Suprapubic skin (tissue), 4 donors: ENCODE measurements at regions not wholly inside any gene's neighbourhood (a gene's known extent, or its start where the extent isn't known, plus 50 kb on each side); places are given as distances from the start of the nearest gene placed in this dataset.
"Not testable (repeated sequence)": the region's sequence is repeated elsewhere in the genome, so short reads cannot be mapped to it uniquely, and the experiment has no call there.

ENCODE experiments used
- DNase-seq, 2 donors: peaks; one replicate each; pipeline ENCODE4 v3.0.0-alpha.2; 2019; ENCODE audit warnings: low spot score in 2 of 2
- H3K27ac ChIP-seq: fragments of 200-600 bp; sonication (generic); one replicate; pipeline ENCODE4 v1.5.1; 2019
- H3K27me3 ChIP-seq: fragments of 200-600 bp; sonication (generic); one replicate; pipeline ENCODE4 v1.5.1; 2019
- H3K36me3 ChIP-seq: fragments of 200-600 bp; sonication (generic); one replicate; pipeline ENCODE4 v1.5.1; 2019
- H3K4me1 ChIP-seq: fragments of 200-600 bp; sonication (generic); one replicate; pipeline ENCODE4 v1.5.1; 2019
- H3K4me3 ChIP-seq: fragments of 200-600 bp; sonication (generic); one replicate; pipeline ENCODE4 v1.5.1; 2019; ENCODE audit warnings: mild to moderate bottlenecking
- H3K9me3 ChIP-seq: fragments of 200-600 bp; sonication (generic); one replicate; pipeline ENCODE4 v1.5.1; 2019
- WGBS: methylation state at CpG from one replicate; pipeline ENCODE4 v1.1.5; 2018; 5-methylcytosine and 5-hydroxymethylcytosine counted together
- TF ChIP-seq, protein P1 (sequence below), 2 donors: fragments of 200-600 bp in 1 of 2; fragments of 450-650 bp in 1 of 2; sonication (generic) in 1 of 2; IDR thresholded peaks; one replicate each; pipeline ENCODE4 v1.5.1; 2016 to 2019; ENCODE audit warnings: antibody characterized with exemption in 2 of 2, mild to moderate bottlenecking in 1 of 2, moderate library complexity in 1 of 2

DNA sequence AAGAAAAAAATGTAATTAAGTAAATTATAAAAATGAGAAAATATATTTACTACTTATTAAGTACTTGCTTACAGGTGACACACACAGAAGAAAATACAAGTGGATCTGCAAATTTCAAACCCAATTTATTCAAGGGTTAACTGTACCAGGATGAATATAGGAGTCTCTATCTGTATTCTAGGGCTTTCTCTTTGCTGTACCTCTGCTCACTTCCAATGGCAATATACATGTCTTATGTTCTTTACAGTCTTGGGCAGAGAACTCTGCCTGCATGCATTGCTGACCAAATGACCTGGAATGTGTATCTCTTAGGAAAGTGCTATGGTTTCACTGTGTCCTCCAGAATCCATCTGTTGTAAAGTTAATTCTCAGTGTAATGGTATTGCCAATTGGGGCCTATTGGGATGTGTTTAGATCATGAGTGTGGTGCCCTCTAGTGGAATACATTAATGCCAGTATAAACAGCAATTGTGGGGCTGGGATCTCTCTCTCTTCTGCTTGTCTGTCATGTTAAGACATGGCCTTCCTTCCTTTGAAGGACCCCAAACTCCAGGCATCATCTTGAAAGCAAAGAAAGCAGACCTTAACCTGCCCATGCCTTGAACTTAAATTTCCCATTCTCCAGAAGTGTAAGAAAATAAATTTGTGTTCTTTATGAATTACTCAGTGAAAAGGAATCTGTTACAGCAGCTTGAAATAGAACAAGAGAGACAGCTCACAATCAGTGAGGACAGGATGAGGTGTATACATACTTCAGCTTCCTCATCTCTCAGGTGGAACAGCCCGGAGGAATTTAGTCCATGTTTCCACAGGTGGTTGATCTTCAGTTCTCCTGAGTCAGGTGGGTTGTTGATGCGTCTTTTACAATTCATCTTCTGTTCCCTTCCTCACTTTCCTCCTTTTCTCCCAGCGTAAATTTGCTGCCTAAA is 356.9 kb downstream of the RPIA start:
- not testable (repeated sequence) for H3K36me3 ChIP-seq, H3K27ac ChIP-seq, DNase-seq, H3K4me3 ChIP-seq, H3K27me3 ChIP-seq, H3K4me1 ChIP-seq, H3K9me3 ChIP-seq
- 39% methylated on average over 1 of the region's 3 CpGs for WGBS
- TF ChIP-seq, protein P1, sequence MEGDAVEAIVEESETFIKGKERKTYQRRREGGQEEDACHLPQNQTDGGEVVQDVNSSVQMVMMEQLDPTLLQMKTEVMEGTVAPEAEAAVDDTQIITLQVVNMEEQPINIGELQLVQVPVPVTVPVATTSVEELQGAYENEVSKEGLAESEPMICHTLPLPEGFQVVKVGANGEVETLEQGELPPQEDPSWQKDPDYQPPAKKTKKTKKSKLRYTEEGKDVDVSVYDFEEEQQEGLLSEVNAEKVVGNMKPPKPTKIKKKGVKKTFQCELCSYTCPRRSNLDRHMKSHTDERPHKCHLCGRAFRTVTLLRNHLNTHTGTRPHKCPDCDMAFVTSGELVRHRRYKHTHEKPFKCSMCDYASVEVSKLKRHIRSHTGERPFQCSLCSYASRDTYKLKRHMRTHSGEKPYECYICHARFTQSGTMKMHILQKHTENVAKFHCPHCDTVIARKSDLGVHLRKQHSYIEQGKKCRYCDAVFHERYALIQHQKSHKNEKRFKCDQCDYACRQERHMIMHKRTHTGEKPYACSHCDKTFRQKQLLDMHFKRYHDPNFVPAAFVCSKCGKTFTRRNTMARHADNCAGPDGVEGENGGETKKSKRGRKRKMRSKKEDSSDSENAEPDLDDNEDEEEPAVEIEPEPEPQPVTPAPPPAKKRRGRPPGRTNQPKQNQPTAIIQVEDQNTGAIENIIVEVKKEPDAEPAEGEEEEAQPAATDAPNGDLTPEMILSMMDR (IDR thresholded peaks at IDR 0.05): peak in 1 of 2 donors; percentile 44

DNA sequence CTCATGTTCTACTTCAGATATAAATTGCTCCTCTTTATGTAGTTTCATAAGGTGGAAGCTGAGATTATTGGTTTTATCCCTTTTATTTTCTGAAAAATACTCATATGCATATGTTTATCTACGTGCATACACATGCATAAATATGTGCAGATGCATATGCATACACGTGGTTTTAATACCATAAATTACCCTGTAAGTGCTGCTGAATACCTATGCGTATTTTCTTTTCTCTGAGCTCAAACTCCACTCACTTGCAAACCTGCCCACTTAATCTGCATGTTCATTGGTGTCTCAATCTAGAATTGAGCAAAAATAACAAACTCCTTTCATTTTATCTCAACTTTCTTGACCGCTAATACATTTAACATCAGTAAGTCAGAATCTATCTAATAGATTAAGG is 367.1 kb downstream of the RPIA start:
- H3K27ac ChIP-seq, H3K4me1 ChIP-seq, H3K36me3 ChIP-seq, DNase-seq, H3K27me3 ChIP-seq, H3K9me3 ChIP-seq, H3K4me3 ChIP-seq: not testable (repeated sequence)
- WGBS: 64% methylated on average over 3 of the region's 4 CpGs

DNA sequence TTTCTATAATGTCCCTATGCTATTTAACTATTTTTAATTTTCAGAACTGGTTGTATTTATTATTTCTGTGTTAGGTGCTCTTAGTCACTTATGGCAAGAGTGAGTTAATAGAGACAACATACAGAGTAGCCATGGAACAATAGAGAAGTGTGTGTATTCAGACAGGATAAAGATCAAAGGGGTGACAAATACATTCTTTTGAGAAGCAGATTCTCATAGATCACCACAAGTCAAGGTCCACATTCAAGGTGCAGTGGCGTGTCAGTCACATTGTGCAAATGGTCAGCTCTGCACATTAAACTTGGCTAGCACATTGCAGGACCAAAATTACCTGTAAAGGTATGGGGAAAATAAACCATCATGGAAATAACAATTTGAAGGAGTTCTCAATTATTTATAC is 369.7 kb downstream of the RPIA start:
- WGBS: 80% methylated on average over 1 of the region's 1 CpG

DNA sequence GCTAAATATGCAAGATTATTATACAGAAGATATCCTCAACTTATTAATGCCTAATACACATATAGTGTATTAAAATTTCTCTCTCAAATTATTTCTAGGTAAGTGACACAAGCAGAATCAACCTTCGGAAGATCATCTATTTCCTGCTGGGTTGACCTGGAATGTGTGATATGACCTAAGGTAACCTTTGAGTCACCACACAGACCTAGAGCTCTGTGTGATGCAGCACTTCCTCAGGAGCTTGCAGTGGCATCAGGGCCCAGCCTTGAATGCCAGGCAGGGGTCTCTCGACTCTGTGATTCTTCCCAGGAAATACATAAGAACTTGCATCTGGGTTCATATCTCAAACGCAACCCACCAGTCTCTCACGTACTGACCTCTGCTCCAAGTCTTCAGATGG is 385.3 kb downstream of the RPIA start:
- not testable (repeated sequence) for H3K27me3 ChIP-seq, H3K4me3 ChIP-seq, H3K36me3 ChIP-seq, H3K9me3 ChIP-seq, H3K27ac ChIP-seq, DNase-seq, H3K4me1 ChIP-seq
- 61% methylated on average over 4 of the region's 4 CpGs for WGBS

More for the DNA sequence above, 369.7 kb downstream of the RPIA start:
- not testable (repeated sequence) for H3K27ac ChIP-seq, H3K36me3 ChIP-seq, H3K4me1 ChIP-seq, H3K27me3 ChIP-seq, H3K4me3 ChIP-seq, DNase-seq, H3K9me3 ChIP-seq

DNA sequence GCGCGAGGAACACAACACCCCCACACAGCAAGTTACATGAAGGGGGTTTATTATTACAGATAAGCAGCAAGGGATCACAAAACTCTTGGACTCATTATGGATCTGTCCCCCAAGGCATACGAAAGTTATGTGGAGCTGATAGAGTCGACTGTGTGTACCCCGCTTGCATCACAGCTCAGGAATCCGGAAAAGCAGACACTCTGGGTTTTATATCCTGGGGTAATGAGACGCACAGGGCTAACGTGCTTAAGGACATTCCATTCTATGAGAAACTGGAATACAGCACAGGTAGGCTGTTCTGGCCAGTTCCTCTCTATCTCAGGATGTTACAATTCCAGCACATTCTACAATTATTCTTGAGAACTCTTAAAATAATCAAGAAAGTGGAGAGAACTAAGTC is 401.4 kb downstream of the RPIA start:
- DNase-seq, H3K9me3 ChIP-seq, H3K4me1 ChIP-seq, H3K27ac ChIP-seq, H3K4me3 ChIP-seq, H3K36me3 ChIP-seq, H3K27me3 ChIP-seq: not testable (repeated sequence)
- WGBS: 37% methylated on average over 8 of the region's 8 CpGs

DNA sequence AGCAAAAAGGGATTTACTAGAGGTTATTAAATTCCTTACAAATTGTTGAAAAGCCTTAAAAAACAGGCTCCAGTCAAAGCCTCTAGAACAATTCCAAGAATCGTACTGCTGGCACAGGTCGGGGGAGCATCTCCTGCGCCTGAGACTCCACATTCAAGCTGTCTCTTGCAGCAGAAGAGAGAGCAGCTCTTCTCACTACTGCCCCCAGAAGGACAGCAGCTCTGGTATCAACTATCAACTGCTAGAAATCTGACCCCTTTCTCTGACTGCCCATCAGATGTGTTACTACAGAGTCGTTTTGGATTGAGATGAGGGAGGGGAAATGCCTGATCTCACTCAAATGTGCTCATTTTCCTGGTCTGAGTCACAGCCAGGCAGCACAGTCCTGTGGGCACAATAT is 403.6 kb downstream of the RPIA start:
- H3K4me3 ChIP-seq, H3K27me3 ChIP-seq, H3K4me1 ChIP-seq, H3K27ac ChIP-seq, H3K9me3 ChIP-seq, H3K36me3 ChIP-seq, DNase-seq: not testable (repeated sequence)
- 90% methylated on average over 2 of the region's 4 CpGs for WGBS

DNA sequence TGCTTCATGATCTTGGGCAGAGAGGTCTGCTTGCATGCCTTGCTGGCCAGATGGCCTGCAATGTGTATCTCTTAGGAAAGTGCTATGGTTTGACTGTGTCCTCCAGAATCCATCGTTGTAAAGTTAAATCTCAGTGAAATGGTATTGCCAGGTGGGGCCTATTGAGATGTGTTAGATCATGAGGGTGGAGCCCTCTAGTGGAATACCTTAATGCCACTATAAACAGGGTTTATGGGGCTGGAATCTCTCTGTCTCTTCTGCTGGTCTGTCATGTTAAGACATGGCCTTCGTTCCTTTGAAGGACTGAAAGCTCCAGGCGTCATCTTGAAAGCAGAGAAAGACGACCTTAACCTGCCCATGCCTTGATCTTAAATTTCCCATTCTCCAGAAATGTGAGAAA is 411.1 kb downstream of the RPIA start:
- H3K9me3 ChIP-seq, DNase-seq, H3K36me3 ChIP-seq, H3K27ac ChIP-seq, H3K4me1 ChIP-seq, H3K4me3 ChIP-seq, H3K27me3 ChIP-seq: not testable (repeated sequence)
- 50% methylated on average over 1 of the region's 4 CpGs for WGBS

DNA sequence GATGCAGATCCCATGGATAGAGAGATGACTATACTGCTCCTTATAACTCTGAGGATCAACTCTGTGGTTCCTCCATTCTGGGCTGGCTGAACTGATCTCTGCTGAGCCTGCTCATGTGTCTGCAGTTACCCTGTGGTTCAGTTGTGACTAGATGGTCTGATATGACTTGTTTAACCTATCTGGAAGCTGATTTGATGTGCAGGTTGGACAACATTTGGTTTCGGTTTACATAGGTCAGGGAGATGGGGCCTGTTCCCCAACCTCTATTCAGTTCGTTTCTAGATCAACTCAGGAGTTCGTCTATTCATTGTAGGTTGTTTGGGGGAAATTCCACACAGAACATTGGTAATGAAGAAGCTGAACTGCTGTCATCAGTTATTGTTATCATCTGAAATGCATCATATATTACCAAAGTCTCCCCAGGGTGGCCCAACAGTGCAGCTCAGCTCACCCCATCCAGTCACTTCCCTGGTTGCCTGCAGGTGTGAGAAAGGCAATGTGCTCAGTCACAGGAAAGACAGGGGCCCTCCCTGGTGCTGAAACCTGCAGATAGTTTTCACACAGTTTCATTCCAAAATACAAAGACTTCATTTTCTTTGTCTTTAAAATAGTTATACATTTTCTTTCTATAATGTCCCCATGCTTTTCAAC is 415.0 kb downstream of the RPIA start:
- not testable (repeated sequence) for H3K36me3 ChIP-seq, H3K4me1 ChIP-seq, H3K9me3 ChIP-seq, H3K27ac ChIP-seq, DNase-seq, H3K4me3 ChIP-seq, H3K27me3 ChIP-seq
- no CpG with 5 or more reads among the region's 3 CpGs for WGBS

DNA sequence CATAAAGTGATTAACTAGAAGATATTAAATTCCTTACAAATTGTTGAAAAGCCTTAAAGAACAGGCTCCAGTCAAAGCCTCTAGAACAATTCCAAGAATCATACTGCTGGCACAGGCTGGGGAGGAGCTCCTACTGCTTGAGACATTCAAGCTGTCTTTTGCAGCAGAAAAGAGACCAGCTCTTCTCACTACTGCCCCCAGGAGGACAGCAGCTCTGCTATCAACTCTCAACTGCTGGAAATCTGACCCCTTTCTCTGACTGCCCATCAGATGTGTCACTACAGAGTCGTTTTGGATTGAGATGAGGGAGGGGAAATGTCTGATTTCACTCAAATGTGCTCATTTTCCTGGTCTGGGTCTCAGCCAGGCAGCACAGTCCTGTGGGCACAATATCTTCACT is 421.0 kb downstream of the RPIA start:
- not testable (repeated sequence) for H3K27ac ChIP-seq, H3K9me3 ChIP-seq, H3K36me3 ChIP-seq, H3K27me3 ChIP-seq, H3K4me1 ChIP-seq, DNase-seq, H3K4me3 ChIP-seq
- WGBS: no CpG with 5 or more reads among the region's 1 CpG

DNA sequence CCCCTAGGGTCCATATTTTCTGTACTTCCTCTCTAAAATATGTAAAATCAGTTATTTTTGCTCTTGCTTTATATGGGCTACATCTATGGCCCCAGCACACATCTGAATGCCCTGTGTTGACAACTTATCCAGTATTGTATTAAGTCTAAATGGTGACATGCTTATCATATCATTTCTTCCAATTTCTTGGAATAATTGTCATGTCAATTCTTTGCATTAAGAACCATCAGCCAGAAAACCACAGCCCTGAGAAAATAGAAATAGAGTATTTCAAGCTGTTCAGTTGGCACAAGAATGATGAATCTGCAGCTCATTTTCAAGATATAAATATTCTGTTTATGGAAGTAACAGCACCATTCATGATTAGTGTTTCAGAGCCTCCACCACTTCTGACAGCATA is 421.8 kb downstream of the RPIA start:
- not testable (repeated sequence) for H3K4me1 ChIP-seq, DNase-seq, H3K27me3 ChIP-seq, H3K36me3 ChIP-seq, H3K9me3 ChIP-seq, H3K4me3 ChIP-seq, H3K27ac ChIP-seq

DNA sequence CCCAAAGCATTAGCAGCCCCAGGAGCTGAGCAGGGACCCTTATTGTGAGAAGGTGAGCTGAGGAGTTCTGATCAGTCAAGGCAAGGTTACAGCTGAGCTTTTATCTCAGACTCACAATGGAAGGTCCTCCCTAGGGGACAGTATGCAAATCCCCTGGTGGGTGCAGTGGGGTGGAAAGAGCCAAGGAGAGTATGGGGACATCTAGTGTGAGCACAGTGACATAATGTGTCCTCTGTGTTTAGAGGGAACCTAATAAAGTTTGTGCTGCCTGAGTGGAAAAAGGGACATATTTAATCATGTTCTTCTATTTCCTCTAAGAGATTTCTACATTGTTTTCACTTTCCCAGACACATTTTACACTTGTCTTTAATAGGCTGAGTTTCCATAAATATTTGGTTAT is 438.0 kb downstream of the RPIA start:
- H3K4me3 ChIP-seq, H3K9me3 ChIP-seq, DNase-seq, H3K36me3 ChIP-seq, H3K4me1 ChIP-seq, H3K27ac ChIP-seq, H3K27me3 ChIP-seq: not testable (repeated sequence)

DNA sequence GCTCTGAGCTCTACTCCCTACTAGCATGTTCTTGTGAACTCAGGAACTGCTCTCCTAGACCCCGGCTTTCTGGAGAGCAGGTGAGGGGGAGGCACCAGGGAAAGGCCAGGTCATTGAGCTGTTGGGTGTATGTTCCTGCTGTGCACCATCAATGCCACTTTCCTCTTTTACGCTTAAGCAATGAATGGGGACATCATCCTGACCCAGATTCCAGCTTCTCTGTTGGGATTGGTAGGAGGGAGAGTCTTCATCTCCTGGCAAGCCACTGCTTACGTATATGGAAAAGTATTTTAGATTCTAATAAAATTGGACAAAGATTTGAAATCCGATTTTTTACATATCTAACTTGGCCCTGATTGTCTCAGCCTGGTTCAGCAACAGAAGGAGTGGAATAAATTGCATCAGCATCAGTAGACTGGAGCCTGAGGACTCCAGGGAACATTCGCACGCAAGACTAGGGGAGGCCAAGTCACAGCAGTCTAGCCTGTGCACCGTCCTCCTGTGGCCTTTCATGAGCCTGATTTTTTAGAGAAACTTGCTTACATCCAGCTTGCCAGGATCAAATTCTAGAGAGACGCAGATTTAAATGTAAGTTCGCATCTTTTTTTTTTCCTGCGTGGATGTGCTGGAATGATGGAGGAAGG is 439.3 kb downstream of the RPIA start:
- not testable (repeated sequence) for H3K4me1 ChIP-seq, H3K27me3 ChIP-seq, H3K27ac ChIP-seq, DNase-seq, H3K36me3 ChIP-seq, H3K9me3 ChIP-seq, H3K4me3 ChIP-seq
- 85% methylated on average over 10 of the region's 10 CpGs for WGBS

DNA sequence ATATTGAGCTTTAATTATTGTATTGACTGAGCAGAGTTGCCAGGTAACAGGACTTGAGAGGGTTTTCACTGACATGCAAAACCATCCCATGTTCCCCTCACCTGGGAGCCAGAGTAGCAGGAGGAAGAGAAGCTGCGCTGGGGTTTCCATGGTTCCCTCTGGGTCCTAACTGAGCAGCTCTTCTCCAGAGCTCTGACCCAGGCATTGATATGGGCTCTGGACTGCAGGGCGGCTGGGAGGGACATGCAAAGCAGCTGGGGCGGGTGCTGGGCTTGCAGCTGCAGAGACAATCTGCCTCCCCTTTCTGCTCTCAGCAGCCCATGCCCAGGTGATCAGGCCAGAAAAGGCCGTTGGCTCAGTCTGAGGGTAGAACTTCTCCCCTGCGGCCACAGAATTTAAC is 451.5 kb downstream of the RPIA start:
- 52% methylated on average over 3 of the region's 5 CpGs for WGBS
- not testable (repeated sequence) for H3K36me3 ChIP-seq, H3K27me3 ChIP-seq, DNase-seq, H3K4me3 ChIP-seq, H3K4me1 ChIP-seq, H3K9me3 ChIP-seq, H3K27ac ChIP-seq
